Mesothelial cell of epicardium (in vitro differentiated cells): ENCODE measurements at regions not wholly inside any gene's neighbourhood (a gene's known extent, or its start where the extent isn't known, plus 50 kb on each side); places are given as distances from the start of the nearest gene placed in this dataset.
"Not testable (repeated sequence)": the region's sequence is repeated elsewhere in the genome, so short reads cannot be mapped to it uniquely, and the experiment has no call there.

Experiments used
- DNase-seq, 2 experiments: peaks; one replicate each; pipeline ENCODE4 v3.0.0; 2021; ENCODE audit warnings: low spot score in 2 of 2; ENCODE audit not compliant: unreplicated experiment in 2 of 2
- H3K27ac Mint-ChIP-seq: 2 replicates; pipeline ENCODE4 v1.8.0; 2021; ENCODE audit warnings: mixed read lengths
- H3K27me3 Mint-ChIP-seq: 2 replicates; pipeline ENCODE4 v1.8.0; 2021; ENCODE audit warnings: low read depth, mixed read lengths
- H3K36me3 Mint-ChIP-seq: 2 replicates; pipeline ENCODE4 v1.8.0; 2021; ENCODE audit warnings: mixed read lengths
- H3K4me1 Mint-ChIP-seq: 2 replicates; pipeline ENCODE4 v1.8.0; 2021; ENCODE audit warnings: mixed read lengths
- H3K4me3 Mint-ChIP-seq: 2 replicates; pipeline ENCODE4 v1.8.0; 2021; ENCODE audit warnings: mild to moderate bottlenecking, moderate library complexity, mixed read lengths
- H3K9me3 Mint-ChIP-seq: 2 replicates; pipeline ENCODE4 v1.8.0; 2021; ENCODE audit warnings: mixed read lengths
- TF ChIP-seq, protein P1 (sequence below): fragments of 200-600 bp; sonication (generic); IDR thresholded peaks from one replicate; pipeline ENCODE4 v1.5.0; 2021; ENCODE audit warnings: antibody characterized with exemption; ENCODE audit not compliant: unreplicated experiment

GRCh38 chr2:107737756-107738155 lies 88.9 kb upstream of the RGPD4 start:
- TF ChIP-seq, protein P1, sequence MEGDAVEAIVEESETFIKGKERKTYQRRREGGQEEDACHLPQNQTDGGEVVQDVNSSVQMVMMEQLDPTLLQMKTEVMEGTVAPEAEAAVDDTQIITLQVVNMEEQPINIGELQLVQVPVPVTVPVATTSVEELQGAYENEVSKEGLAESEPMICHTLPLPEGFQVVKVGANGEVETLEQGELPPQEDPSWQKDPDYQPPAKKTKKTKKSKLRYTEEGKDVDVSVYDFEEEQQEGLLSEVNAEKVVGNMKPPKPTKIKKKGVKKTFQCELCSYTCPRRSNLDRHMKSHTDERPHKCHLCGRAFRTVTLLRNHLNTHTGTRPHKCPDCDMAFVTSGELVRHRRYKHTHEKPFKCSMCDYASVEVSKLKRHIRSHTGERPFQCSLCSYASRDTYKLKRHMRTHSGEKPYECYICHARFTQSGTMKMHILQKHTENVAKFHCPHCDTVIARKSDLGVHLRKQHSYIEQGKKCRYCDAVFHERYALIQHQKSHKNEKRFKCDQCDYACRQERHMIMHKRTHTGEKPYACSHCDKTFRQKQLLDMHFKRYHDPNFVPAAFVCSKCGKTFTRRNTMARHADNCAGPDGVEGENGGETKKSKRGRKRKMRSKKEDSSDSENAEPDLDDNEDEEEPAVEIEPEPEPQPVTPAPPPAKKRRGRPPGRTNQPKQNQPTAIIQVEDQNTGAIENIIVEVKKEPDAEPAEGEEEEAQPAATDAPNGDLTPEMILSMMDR: no peak
- peaks cover 5% of the 10 kb centered on the region for H3K4me1 Mint-ChIP-seq
- H3K36me3 Mint-ChIP-seq: no peaks in the 10 kb centered on the region
- no peaks in the 10 kb centered on the region for H3K27me3 Mint-ChIP-seq
- no peak for DNase-seq
- H3K27ac Mint-ChIP-seq: no peak overlapping the region
- peaks cover 5% of the 10 kb centered on the region for H3K9me3 Mint-ChIP-seq
- no peak overlapping the region for H3K4me3 Mint-ChIP-seq

DNA sequence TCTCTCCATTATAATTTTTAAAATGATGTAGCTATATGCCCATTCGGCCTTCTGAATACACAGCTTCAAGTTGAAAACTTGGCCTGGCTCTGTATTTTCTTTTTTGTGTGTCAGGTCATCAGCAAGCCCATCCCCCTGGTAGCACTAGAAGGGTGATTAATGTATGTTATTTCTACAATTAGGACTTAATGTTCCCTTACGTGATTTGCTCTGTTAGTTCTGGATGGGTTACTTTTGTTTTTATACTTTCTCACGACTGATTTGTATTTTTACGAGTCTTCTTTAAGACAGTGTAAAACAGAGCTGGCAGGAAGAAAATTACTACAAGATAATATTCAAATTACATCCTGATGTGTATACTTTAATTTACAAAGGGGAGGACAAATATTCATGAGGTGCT lies 88.4 kb upstream of the RGPD4 start:
- H3K27ac Mint-ChIP-seq: no peak overlapping the region
- no peaks in the 10 kb centered on the region for H3K27me3 Mint-ChIP-seq
- H3K9me3 Mint-ChIP-seq: peaks cover 5% of the 10 kb centered on the region
- H3K36me3 Mint-ChIP-seq: no peaks in the 10 kb centered on the region
- TF ChIP-seq, protein P1: no peak
- DNase-seq: no peak
- H3K4me3 Mint-ChIP-seq: no peak overlapping the region
- H3K4me1 Mint-ChIP-seq: peaks cover 5% of the 10 kb centered on the region

DNA sequence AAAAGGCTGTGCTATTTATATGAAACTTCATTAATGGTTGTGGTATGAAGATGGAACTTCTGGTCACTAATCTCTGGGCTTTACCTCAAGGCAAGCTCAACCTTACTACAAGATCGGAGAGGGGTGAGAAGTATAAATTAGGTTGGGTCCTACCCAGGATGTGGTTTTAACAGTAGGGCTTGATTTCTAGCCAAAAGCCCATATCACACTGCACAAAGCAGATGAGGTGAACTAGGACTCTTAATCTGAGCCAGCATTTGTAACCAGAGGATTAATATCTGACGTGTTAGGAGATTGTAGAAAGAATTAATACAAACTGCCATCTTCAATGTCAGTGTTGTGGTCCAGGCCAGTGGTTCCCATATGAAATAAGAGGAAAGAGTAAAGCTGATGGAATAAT lies 86.4 kb upstream of the RGPD4 start:
- no peak for DNase-seq
- no peak overlapping the region for H3K27ac Mint-ChIP-seq
- TF ChIP-seq, protein P1: no peak
- H3K36me3 Mint-ChIP-seq: no peaks in the 10 kb centered on the region
- H3K4me3 Mint-ChIP-seq: no peak overlapping the region
- peaks cover 5% of the 10 kb centered on the region for H3K4me1 Mint-ChIP-seq
- H3K9me3 Mint-ChIP-seq: peaks cover 5% of the 10 kb centered on the region
- peaks cover 1% of the 10 kb centered on the region for H3K27me3 Mint-ChIP-seq

GRCh38 chr2:107742460-107743027 lies 84.1 kb upstream of the RGPD4 start:
- Mint-ChIP-seq H3K4me3 (no peak overlapping the region), H3K27ac (no peak overlapping the region), H3K36me3 (no peaks in the 10 kb centered on the region), H3K9me3 (peaks cover 5% of the 10 kb centered on the region), H3K27me3 (peaks cover 1% of the 10 kb centered on the region), H3K4me1 (peaks cover 5% of the 10 kb centered on the region)
- TF ChIP-seq, protein P1: no peak
- DNase-seq: no peak

- Mint-ChIP-seq H3K27ac (no peak overlapping the region), H3K4me3 (no peak overlapping the region), H3K9me3 (peaks cover 5% of the 10 kb centered on the region), H3K27me3 (peaks cover 1% of the 10 kb centered on the region), H3K36me3 (no peaks in the 10 kb centered on the region), H3K4me1 (peaks cover 2% of the 10 kb centered on the region)
- TF ChIP-seq, protein P1: no peak
- no peak for DNase-seq
Measured at GRCh38 chr2:107743274-107743673, 83.4 kb upstream of the RGPD4 start.

DNA sequence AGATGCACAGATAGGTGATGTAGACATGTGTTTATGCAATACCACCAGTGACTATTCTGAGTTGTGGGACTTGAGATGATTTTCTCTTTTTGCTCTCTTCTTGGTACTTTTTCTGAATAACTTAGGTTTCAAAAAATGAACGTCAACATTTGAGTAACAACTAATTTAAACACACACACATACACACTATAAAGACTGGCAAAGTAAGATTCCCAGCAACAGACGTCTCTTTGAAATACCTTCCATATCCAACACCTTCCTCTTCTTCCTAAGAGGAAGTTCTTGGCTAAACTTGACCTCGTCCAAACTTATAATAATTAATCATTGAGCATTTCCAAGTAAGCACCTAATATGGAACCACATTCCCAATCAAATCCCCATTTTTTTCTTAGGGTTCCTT lies 81.6 kb upstream of the RGPD4 start:
- TF ChIP-seq, protein P1: no peak
- Mint-ChIP-seq H3K9me3 (no peaks in the 10 kb centered on the region), H3K36me3 (no peaks in the 10 kb centered on the region), H3K27ac (no peak overlapping the region), H3K4me3 (no peak overlapping the region), H3K4me1 (no peaks in the 10 kb centered on the region), H3K27me3 (peaks cover 1% of the 10 kb centered on the region)
- no peak for DNase-seq

DNA sequence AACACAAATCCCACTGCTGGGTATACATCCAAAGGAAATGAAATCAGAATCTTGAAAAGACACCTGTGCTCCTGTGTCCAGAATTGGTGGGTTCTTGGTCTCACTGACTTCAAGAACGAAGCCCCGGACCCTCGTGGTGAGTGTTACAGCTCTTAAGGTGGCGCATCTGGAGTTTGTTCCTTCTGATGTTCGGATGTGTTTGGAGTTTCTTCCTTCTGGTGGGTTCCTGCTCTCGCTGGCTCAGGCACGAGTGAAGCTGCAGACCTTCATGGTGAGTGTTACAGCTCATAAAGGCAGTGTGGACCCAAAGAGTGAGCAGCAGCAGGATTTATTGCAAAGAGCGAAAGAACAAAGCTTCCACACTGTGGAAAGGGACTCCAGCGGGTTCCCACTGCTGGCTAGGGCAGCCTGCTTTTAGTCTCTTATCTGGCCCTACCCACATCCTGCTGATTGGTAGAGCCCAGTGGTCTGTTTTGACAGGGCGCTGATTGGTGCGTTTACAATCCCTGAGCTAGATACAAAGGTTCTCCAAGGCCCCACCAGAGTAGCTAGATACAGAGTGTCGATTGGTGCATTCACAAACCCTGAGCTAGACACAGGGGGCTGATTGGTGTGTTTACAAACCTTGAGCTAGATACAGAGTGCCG lies 80.0 kb upstream of the RGPD4 start:
- not testable (repeated sequence) for H3K4me1 Mint-ChIP-seq, DNase-seq, H3K27me3 Mint-ChIP-seq, H3K4me3 Mint-ChIP-seq, H3K36me3 Mint-ChIP-seq, H3K9me3 Mint-ChIP-seq, H3K27ac Mint-ChIP-seq
